DMS114 treated with DMSO at 0.1 percent for 48 hours (cell line): ENCODE measurements at regions not wholly inside any gene's neighbourhood (a gene's known extent, or its start where the extent isn't known, plus 50 kb on each side); places are given as distances from the start of the nearest gene placed in this dataset.

ENCODE experiments used
- DNase-seq: peaks from one replicate; lab custom pipeline; 2025; ENCODE audit not compliant: unreplicated experiment; lab: John Stamatoyannopoulos, UW

DNA sequence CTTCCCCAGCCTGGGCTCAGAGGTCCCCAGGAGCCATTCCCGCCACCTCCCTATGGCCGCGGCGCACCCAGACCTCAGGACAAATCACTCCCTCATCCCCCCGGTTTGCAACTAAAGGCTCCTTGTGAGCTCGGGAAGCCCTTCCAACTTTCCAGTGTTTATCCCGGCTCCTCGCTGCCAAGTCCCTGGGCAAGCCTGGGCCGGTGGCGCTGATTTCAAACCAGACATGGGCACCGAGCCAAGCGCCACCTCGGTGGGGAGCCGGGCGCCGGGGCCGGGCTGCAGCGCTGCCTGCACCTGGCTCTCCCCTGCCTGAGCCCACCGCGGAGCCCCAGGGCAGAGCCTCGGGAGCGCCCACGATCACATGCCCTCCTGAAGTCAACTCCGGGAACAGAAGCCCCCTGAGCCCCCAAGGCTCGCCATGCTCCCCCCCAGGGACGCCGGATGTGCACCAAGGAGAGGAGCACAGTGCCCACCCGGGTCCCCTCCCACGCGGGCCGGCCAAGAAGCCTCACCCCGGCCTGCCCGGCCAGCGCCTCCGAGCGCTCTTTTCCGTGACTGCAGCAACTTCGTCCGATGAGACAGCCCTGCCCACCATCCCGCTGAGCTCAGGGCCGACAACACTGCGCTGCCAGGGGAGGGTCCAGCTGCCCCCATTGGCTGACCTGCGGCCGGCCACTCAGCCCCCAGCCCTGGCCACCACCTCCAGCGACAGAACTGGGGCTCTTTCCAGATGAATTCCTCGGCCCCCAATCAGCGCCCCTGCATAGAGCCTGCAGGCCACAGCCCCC lies 50.0 kb downstream of the NCOR2 start:
- no peak for DNase-seq

DNA sequence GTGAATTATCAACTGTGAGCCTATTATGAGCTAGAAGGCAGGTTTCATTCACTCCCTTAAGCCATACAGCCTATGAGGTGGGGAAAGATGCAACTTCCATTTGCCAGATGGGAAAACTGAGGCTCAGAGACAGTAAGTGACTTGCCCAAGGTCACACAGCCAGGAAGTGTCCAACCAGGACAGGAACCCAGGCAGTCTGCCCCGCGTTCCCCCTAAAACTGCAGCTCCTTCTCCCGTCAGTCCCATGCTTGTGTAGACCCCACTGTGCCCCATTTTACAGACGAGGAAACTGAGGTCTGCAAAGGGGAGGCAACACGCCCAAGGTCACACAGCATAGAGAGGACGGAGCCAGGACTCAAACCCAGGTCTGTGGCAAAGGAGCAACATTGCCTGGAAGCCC lies 50.6 kb downstream of the NCOR2 start:
- no peak for DNase-seq

DNA sequence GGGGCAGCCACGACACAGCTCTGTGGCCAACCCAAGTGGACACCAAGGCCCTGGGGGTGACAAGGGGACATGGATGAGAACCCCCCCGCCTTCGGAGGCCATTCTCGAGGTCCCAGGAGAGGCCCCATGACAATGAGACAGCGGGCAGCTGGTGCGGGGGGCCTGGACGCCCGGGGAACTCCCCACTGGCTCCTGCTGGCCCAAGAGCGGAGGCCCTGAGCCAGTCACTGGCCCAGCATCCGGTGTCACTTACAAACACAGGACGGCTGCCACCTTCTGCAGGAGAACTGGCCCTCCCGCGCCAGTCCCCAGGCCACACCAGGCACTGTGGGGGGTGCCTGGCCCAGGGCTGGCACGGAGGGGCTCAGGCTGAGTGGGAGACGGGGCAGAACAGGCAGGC lies 51.4 kb downstream of the NCOR2 start:
- no peak for DNase-seq

DNA sequence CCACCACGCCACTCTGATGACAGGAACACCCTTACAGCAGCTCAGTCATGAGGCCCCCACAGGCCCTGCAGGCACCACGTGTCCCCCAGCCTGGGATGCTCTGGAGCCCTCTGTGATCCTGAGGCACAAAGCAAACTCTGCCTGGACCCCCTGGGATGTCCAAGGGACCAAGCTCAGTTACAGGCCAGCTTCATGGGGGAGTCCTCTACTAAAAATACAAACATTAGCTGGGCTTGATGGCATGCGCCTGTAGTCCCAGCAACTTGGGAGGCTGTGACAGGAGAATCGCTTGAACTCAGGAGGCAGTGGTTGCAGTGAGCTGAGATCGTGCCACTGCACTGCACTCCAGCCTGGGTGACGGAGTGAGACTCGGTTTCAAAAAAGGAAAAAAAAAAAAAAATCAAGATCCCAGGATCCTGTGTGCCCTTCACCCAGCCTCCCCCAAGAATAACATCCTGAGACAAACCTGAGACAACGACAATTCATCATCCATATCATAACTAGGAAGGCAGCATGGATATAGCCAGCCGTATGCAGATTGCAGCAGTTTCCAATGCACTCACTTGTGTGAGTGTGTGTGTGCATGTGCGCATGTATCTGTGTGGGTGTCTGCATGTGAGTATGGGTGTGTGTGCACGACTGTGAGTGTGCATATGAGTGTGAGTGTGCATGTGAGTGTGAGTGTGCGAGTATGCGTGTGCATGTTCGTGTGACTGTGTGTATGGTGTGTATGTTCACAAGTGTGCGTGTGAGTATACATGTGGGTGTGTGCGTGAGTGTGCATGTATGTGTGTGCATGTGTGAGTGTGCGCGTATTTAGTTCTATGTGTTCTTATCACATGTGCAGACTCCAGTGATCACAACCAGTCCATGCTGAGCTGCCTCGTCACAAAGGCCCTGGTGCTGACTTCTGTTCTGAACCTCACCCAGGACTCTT lies 52.1 kb downstream of the NCOR2 start:
- no peak for DNase-seq

DNA sequence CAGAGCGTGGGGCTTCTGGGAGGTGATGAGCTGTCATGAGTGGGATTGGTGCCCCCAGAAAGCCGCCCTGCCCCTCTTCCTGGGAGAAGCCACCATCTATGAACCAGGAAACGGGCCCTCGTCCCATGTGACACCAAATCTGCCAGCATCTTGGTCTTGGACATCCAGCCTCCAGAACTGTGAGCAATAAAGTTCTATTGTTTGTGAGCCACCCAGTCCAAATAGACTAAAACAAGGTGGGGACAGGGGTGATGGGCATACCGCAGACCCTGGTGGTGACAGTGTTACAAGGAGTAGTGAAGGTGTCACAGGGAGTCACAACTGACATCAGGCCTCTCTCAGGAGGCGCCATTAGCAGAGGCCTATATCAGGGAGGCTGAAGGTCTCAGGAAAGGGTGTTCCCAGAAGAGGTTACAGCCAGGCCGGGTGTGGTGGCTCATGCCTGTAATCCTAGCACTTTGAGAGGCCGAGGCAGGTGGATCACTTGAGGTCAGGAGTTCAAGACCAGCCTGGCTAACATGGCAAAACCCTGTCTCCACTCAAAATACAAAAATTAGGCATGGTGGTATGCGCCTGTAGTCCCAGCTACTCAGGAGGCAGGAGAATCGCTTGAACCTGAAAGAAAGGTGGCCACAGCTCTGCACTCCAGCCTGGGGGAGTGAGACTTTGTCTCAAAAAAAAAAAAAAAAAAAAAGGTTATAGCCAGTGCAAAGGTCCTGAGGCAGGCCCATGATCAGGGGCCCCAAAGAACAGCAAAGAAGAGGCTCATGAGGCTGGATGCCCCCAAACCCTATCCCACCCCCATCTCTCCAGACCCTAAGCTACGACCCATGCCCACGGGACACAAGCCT lies 53.0 kb downstream of the NCOR2 start:
- DNase-seq, result no peak

DNA sequence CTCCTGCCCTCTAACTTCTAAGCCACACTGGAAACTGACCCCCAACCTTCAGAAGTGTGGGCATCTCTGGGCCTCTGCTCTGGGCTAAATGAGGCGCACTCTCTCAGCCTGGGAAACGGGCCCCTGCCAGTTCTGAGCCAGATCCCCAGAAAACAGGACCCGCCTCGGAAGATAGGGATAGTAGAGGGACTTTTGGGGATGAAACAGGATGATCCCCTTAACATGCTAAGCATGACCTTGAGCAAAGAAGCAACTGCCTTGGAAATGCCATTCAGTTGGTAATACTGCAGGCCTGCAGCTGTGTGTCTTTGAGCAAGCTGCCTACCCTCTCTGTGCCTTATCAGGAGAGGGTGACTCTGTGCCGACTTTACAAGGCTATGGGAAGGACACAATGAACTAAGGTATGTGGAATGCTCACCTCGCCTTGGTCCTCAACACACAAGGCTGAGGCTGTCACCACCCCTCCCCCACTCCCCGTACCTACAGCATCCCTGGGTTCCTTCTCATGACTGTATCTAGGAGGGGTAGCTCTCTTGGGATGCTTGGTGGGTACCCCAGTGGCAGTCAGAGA lies 54.0 kb downstream of the NCOR2 start:
- no peak for DNase-seq

DNA sequence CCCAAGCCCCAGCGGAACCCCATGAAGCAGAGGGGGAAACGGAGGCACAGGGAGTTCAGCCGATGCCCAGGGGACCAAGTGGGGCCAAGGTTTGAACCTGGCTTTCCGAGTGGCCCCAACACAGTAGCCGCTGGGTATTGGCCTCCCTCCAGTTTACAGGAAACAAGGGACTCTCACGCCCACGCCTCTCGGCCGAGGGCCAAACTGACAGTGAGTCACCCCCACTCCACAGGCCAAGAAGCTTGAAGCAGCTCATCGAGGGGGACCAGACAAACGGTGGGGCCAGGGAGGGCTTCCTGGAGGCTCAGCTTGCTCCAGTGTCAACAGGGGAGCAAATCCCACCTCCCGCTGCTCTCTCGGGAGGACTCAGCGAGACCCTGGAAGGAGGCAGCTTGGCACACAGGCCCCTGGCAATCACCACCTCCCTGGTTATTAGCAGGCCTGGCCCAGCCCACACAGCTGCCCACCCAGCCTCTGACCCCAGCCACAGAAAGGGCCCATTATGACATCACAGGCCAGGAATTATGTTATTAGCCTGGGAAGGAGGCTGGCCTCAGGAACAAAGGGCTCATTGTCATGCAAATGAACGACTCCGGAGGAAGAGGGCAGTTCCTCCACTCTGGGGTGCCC lies 54.6 kb downstream of the NCOR2 start:
- no peak for DNase-seq

DNA sequence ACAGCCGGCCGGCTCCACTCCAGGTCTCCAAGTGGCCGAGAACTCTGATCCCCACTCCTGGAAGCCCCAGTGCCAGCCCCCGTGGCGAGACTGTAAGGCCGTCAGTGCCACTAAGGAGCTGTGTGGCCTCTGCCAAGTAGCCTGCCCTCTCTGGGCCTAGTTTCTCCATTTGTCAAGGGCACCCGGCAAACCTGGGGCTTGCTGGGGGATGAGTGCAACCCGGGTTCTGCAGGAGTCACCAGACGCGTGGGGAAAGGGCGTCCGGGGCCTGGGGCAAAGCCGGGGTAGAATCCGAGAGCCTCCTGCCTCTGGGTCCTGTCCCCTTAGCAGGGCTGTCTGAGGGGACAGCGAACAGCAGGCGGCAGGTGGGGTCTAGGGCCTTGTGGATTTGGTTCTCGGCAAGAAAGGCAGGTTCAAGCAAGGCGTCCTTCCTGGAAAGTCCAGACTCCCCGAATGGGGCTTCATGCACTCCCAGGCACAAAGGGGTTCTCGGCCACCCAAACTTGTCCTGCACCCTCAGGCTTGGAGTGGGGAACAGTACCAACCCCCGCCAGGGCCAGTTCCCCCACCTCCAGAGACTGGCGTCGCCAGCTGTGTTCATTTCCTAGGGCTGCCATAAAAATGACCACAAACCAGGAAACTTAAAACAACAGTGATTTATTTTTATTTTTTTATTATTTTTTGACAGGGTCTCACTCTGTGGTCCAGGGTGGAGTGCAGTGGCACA lies 56.0 kb downstream of the NCOR2 start:
- DNase-seq, result no peak

DNA sequence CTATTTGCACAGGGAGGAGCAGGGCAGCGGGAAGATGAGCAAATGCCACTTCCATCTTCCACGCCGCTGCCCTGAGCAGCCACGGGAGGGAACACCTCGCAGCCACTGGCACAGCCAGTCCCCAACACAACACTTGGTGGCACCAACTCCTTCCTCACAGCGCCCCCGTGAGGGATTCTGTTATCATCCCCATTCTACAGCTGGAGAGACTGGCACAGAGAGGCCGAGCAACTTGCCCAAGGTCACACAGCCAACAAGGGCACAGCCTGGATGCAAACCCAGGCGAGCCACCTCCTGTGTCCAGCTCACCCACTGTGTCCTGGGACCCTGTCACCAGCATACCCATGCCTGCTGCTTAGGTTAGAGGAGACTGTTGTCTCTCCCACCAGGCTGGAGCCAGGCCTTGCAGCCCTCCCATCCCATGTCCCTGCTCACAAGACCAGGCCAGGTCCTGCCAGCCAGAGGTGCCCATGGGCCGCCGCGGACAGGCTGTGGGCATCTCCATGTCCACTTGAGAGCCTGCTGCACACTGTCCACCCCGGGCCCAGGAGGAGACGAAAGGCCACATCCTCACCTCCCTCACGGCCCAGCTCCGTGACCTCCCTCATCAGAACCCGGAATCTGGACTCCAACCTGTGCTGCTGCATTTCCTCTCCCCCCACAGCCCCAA lies 57.0 kb downstream of the NCOR2 start:
- DNase-seq, result no peak

DNA sequence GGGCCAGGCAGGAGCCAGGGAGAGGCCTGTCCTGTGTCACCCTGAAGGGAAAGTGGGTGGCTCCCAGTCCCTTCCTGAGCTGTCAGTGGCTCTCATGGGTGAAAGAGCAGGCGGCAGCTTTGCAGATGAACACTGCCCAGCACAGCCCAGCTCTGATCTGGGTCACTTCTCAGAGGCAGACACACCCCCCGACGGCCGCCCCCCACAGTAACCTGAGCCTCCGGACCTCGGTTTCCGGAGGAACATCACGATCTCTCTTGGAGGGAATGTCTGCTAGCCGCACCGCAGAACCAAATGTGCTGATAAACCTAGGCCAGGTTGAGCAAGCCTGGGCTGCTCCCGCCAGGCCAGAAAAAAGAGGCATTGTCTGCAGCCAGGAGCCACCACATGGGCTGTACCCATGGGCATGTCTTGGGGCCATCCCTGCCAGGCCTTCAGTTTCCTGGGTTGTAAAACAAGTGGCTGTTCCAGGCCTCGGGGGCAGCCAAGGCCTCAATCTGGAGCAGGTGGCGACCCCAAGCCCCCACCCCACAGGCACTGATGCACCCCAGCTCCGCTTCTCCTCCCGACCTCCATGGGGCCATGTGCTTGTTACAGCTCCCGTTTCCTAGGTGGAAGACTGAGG lies 57.6 kb downstream of the NCOR2 start:
- no peak for DNase-seq

DNA sequence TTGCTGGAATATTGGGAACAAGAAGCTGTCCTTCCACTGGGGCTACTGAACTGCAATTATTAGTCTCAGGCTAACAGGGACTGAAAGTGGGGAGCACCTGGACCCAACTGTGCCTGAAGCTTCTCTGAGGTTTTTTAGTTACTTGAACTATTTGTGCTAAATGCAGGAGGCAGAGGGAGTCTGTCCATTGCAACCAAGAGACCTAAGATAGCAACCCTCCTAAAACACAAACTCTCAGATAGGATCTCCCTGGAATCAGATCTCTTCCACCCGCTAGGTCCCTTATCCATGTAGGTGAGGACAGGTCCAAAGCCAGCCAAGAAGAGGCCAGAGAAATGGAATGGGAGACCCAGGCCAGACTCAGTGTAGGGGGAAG lies 58.1 kb downstream of the NCOR2 start:
- DNase-seq, result no peak

DNA sequence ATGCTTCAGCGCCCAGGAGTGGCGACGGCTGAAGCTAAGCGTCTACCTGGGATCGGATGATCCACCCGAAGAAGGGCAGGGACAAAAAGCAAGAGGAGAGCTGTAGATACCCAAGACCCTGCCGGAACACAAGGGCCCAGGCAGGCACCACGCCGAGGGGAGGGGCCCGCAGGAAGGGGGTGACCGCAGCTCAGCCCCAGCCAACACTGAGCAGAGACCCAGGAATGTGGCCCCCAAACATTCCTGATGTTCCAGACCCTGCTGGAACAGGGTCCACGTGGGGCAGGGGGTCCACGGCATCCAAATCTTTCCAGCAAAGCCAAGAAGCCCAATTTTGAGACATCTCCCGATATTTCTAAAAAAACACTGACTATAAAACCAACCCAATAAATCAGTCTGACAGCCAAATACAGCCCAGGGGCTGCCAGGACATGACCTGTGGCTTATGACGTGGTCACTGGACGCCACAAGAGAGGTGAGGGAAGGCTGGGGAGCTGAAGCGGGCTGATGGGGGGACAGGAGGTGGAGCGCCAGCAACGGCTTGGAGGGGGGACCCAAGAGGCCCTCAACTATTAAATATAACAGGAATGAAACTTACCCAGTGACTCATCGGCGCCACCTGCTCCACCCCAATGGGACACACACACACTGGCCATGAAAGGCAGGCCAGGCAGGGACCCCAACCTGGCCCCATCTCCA lies 58.9 kb downstream of the NCOR2 start:
- DNase-seq, result no peak

DNA sequence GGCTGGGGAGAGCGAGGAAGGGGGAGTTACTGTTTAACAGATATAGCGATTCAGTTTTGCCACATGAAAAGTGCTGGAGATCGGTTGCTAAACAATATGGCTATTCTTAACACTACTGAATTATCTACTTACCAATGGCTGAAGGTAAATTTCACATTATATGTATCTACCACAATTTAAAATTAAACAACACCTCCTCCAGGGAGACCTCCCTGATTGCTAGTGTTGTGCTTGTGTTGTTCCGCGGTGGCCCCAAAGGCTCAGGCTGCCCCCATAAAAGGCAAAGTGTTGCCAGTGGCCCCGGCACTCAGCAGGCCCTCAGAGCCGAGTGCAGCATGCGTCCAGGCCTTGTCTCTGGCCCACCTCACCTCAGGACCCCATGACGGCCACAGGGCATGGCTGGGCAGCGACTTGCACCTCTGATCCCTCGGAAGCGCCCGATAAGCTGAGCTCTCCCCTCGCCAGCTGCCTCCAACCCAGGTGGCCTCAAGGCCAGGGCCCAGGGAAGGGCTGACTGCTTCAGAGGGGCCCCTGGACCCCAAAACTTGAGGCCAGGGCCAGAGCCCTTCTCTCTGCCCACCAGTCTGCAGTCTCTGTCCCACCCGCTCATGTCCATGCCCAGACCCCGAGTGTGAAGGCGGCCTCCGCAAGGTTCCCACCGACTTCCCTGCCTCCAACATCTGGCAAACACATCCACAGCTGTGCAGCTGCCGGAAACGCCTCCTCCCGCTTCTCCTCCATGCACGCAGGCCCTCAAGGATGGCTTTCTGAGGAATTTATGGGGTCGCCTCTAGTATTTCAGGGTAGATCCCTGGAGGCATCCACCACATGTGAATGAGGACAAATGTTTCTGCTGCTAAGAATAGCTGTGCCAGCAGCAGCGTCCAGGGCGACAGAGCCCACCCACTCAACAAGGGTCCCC lies 60.0 kb downstream of the NCOR2 start:
- DNase-seq, result no peak

DNA sequence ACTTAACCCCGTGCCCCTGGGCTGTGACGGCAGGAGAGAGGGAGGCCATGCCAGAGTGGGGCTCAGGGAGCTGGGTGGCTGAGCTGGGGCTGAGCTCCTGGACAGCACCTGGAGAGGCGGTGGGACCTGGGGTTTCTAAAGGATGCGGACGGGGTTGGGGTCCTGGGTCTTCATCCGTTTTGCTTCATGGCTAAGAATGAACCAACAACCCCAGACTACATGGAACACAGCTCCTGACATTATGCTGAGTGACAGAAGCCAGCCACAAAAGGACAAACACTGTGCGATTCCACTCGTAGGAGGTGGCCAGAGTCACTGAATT lies 60.6 kb downstream of the NCOR2 start:
- no peak for DNase-seq

DNA sequence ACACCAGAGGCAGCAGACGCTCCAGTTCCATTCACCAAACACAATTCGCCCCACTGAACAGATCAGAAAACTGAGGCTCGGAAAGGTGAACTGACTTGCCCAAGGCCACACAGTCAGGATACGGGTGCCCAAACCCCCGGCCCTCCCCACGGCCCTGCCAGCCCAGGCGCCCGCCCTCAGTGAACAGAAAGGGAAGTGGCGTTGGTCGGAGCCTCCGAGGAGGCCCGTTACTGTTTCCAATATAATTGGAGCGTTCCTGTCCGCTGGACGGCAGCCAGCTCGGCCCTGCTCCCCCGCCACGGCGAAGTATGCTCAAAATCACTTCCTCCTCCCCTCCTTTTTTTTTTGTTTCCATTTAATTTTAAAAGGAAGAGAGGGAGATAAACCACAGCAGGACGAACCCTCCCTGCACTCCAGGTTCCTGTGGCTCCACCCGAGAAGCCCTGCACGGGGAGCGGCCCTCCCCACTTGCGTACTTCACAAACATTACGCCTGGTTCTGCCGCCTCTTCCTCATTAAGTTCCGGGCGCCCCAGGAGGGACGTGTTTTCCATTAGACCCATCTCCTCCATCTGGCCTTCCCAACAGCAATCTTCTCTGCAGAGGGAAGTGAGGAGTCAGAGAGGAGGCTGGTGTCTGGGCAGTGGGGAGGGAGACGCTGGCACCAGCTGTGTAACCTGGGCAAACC lies 61.1 kb downstream of the NCOR2 start:
- DNase-seq, result no peak

DNA sequence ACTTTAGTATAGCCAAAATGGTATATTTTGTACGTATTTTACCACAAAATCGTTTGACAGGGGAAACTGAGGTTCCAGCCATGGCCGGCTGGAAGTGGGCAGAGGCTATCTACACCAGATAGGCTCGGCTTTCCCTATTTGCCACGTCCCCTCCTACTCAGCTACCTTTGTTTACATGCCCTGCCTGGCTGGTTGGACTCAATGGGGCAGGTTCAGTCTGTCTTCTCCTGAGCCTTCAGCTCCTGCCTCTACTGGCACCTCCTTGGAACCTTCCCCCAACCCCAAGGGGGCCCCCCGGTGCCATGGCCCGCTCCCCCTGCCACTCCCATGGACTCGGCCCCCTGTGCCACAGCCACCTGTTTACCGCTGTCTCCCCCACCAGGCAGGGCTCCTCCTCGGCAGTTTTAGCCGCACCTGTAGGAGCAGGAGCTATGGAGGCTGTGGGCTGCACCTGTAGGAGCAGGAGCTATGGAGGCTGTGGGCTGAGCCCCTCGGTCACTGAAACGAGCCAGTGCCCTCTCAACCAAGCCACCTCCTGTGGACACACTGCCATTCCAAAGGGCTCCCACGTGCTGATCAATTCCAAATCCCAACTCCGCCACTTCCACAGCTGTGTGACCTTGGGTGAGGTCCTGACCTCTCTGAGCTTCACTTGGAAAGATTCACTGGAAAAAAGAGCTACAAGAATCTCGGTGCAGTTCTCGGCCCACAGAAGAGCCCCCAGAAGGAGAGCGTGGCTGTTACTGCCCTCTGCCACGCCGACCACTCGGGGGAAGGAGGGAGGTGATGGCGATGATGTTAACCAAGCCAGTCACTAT lies 62.2 kb downstream of the NCOR2 start:
- DNase-seq, result no peak
